Esophagus squamous epithelium (tissue), 5 donors: ENCODE measurements at regions not wholly inside any gene's neighbourhood (a gene's known extent, or its start where the extent isn't known, plus 50 kb on each side); places are given as distances from the start of the nearest gene placed in this dataset.
"Not testable (repeated sequence)": the region's sequence is repeated elsewhere in the genome, so short reads cannot be mapped to it uniquely, and the experiment has no call there.

Experiments used
- DNase-seq: peaks from one replicate; lab custom pipeline; 2025; lab: John Stamatoyannopoulos, UW
- H3K27ac ChIP-seq, 4 donors: fragments of 200-600 bp; sonication (generic); one replicate each; pipeline ENCODE4 v1.5.1; 2016 to 2019; ENCODE audit warnings: mild to moderate bottlenecking in 1 of 4
- H3K27me3 ChIP-seq, 4 donors: fragments of 200-600 bp; sonication (generic); 1 replicate in 3 of 4; 2 replicates in 1 of 4; pipeline versions ENCODE4 v1.5.1 to v1.6.0; 2017 to 2021; ENCODE audit warnings: antibody characterized with exemption in 1 of 4
- H3K36me3 ChIP-seq, 3 donors: fragments of 200-600 bp; sonication (generic); one replicate each; pipeline ENCODE4 v1.5.1; 2016 to 2019
- H3K4me1 ChIP-seq, 3 donors: fragments of 200-600 bp; sonication (generic); one replicate each; pipeline ENCODE4 v1.5.1; 2017 to 2019
- H3K4me3 ChIP-seq, 4 donors: fragments of 200-600 bp; sonication (generic); 1 replicate in 3 of 4; 2 replicates in 1 of 4; pipeline ENCODE4 v1.5.1; 2016 to 2019; ENCODE audit warnings: mild to moderate bottlenecking in 2 of 4, moderate library complexity in 1 of 4
- H3K9me3 ChIP-seq, 3 donors: fragments of 200-600 bp; sonication (generic); one replicate each; pipeline ENCODE4 v1.5.1; 2016 to 2019
- CTCF ChIP-seq, 6 experiments: fragments of 450-650 bp in 4 of 6; fragments of 200-600 bp in 2 of 6; sonication (generic) in 2 of 6; IDR thresholded peaks; one replicate each; pipeline ENCODE4 v1.5.1; 2016 to 2019; ENCODE audit warnings: antibody characterized with exemption in 6 of 6, mild to moderate bottlenecking in 4 of 6, moderate library complexity in 4 of 6
- POLR2A ChIP-seq, 4 donors: fragments of 450-650 bp; IDR thresholded peaks; one replicate each; pipeline ENCODE4 v1.6.1; 2017; ENCODE audit warnings: antibody characterized with exemption in 4 of 4, mild to moderate bottlenecking in 4 of 4, moderate library complexity in 3 of 4
- WGBS, 2 donors: methylation state at CpG; one replicate each; pipeline ENCODE4 v1.1.5; 2018; 5-methylcytosine and 5-hydroxymethylcytosine counted together
- intact Hi-C: fragments of 100-400 bp; cut with DNase I; formaldehyde crosslinking; loops from one replicate; pipeline ENCODE4 v1.15.0; 2022
- donor health status: DM: yes; HTN: yes; CAD: no.

DNA sequence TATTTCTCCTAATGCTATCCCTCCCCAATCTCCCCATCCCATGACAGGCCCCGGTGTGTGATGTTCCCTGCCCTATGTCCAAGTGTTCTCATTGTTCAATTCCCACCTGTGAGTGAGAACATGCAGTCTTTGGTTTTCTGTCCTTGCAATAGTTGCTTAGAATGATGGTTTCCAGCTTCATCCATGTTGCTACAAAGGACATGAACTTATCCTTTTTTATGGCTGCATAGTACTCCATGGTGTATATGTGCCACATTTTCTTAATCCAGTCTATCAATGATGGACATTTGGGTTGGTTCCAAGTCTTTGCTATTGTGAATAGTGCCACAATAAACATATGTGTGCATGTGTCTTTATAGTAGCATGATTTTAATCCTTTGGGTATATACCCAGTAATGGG lies 51.3 kb upstream of the RIOK2 start:
- WGBS, 2 donors = 91 to 93% methylated on average over 1 of the region's 1 CpG
- not testable (repeated sequence) for H3K27me3 ChIP-seq, DNase-seq, H3K36me3 ChIP-seq, H3K4me1 ChIP-seq, H3K4me3 ChIP-seq, H3K27ac ChIP-seq, H3K9me3 ChIP-seq
- intact Hi-C loops = loop anchor here (5.0 kb wide), 1 partner anchor 298 kb away; no protein-coding TSS in a partner anchor

- Histone ChIP-seq H3K4me3 (no peak overlapping the region), H3K27me3 (no peaks in the 10 kb centered on the region), H3K36me3 (no peaks in the 10 kb centered on the region), H3K9me3 (peaks cover 0 to 4% (median 0%) of the 10 kb centered on the region in 3 donors), H3K27ac (no peak overlapping the region), H3K4me1 (no peaks in the 10 kb centered on the region)
- DNase-seq = no peak
- 71 to 73% methylated on average over 3 of the region's 3 CpGs for WGBS, 2 donors
- intact Hi-C loops = no loop called here
- TF ChIP-seq POLR2A (IDR thresholded peaks at IDR 0.05) = no peak
- TF ChIP-seq CTCF (IDR thresholded peaks at IDR 0.05) = no peak
Observed at GRCh38 chr5:97242341-97242740, 59.3 kb upstream of the RIOK2 start.

- Histone ChIP-seq H3K27me3 (no peaks in the 10 kb centered on the region), H3K4me1 (no peaks in the 10 kb centered on the region), H3K27ac (no peak overlapping the region), H3K9me3 (peaks cover 0 to 4% (median 0%) of the 10 kb centered on the region in 3 donors), H3K4me3 (no peak overlapping the region), H3K36me3 (no peaks in the 10 kb centered on the region)
- 44 to 47% methylated on average over 2 of the region's 2 CpGs for WGBS, 2 donors
- DNase-seq = no peak
- TF ChIP-seq CTCF (IDR thresholded peaks at IDR 0.05) = no peak
- TF ChIP-seq POLR2A (IDR thresholded peaks at IDR 0.05) = no peak
- intact Hi-C loops = no loop called here
Observed at GRCh38 chr5:97243353-97243752, 60.3 kb upstream of the RIOK2 start.

DNA sequence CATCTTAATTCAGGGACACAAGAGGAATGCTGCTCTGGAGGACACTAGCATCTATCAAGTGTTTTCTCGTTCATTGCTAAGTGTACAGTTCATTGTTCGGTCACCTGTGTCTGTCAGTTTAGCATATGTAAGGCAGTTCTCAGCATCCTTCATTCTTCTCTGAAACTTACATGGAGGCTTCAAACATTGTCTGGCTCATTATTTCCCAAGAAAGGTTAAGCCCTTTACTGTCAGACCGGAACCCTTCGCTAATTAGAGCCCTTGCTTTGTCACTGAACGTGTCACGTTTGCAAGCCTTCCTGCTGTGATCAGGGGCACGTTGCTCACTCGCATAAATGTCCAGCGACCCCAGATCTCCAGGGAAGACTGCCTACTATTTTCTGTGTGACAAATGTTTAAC lies 62.3 kb upstream of the RIOK2 start:
- Histone ChIP-seq H3K4me1 (no peaks in the 10 kb centered on the region), H3K9me3 (no peaks in the 10 kb centered on the region), H3K27ac (no peak overlapping the region), H3K36me3 (no peaks in the 10 kb centered on the region), H3K27me3 (no peaks in the 10 kb centered on the region), H3K4me3 (no peak overlapping the region)
- DNase-seq = no peak
- TF ChIP-seq CTCF (IDR thresholded peaks at IDR 0.05) = no peak
- TF ChIP-seq POLR2A (IDR thresholded peaks at IDR 0.05) = no peak
- WGBS, 2 donors = 74 to 84% methylated on average over 8 to 9 of the region's 9 CpGs
- intact Hi-C loops = no loop called here

GRCh38 chr5:97250113-97250512 lies 67.1 kb upstream of the RIOK2 start:
- Histone ChIP-seq H3K27ac (no peak overlapping the region), H3K4me1 (no peaks in the 10 kb centered on the region), H3K4me3 (no peak overlapping the region), H3K27me3 (no peaks in the 10 kb centered on the region), H3K36me3 (no peaks in the 10 kb centered on the region), H3K9me3 (peaks cover 0 to 12% (median 0%) of the 10 kb centered on the region in 3 donors)
- intact Hi-C loops = no loop called here
- no peak for DNase-seq
- no peak for TF ChIP-seq POLR2A (IDR thresholded peaks at IDR 0.05)
- no peak for TF ChIP-seq CTCF (IDR thresholded peaks at IDR 0.05)

GRCh38 chr5:97266076-97266475 lies 83.0 kb upstream of the RIOK2 start:
- no peak for DNase-seq
- Histone ChIP-seq H3K27ac (no peak overlapping the region), H3K9me3 (no peaks in the 10 kb centered on the region), H3K4me1 (no peaks in the 10 kb centered on the region), H3K4me3 (no peak overlapping the region), H3K36me3 (no peaks in the 10 kb centered on the region), H3K27me3 (no peaks in the 10 kb centered on the region)
- TF ChIP-seq POLR2A (IDR thresholded peaks at IDR 0.05) = no peak
- TF ChIP-seq CTCF (IDR thresholded peaks at IDR 0.05) = no peak
- intact Hi-C loops = no loop called here
